ENCODE measurements at regions not wholly inside any gene's neighbourhood (a gene's known extent, or its start where the extent isn't known, plus 50 kb on each side); places are given as distances from the start of the nearest gene placed in this dataset.

DNA sequence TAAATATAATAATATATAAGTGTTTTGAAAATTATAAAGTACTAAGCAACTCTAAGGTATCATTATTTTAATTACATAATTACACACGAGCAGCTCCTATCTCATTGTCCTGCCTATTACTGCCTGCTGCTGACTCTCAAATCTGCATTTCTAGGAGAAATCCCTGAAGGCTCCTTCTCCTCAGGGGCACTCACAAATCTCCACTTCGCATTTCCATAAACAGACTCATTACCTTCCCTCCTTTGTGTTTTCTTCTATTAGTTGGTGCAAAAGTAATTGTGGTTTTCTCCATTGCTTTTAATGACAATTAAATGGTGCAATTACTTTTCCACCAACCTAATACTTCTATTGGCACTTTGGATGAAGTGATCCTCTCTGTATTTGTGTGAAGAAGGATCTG, 135.0 kb upstream of the HNMT start:
- TF ChIP-seq EZH2 (IDR thresholded peaks at IDR 0.05; ENCODE audit: insufficient read depth, low read length), result no peak
- TF ChIP-seq, protein P1, sequence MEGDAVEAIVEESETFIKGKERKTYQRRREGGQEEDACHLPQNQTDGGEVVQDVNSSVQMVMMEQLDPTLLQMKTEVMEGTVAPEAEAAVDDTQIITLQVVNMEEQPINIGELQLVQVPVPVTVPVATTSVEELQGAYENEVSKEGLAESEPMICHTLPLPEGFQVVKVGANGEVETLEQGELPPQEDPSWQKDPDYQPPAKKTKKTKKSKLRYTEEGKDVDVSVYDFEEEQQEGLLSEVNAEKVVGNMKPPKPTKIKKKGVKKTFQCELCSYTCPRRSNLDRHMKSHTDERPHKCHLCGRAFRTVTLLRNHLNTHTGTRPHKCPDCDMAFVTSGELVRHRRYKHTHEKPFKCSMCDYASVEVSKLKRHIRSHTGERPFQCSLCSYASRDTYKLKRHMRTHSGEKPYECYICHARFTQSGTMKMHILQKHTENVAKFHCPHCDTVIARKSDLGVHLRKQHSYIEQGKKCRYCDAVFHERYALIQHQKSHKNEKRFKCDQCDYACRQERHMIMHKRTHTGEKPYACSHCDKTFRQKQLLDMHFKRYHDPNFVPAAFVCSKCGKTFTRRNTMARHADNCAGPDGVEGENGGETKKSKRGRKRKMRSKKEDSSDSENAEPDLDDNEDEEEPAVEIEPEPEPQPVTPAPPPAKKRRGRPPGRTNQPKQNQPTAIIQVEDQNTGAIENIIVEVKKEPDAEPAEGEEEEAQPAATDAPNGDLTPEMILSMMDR (IDR thresholded peaks at IDR 0.05; ENCODE audit: insufficient read depth, low read depth, low read length), result no peak
